GM23338 (cell line): ENCODE measurements at regions not wholly inside any gene's neighbourhood (a gene's known extent, or its start where the extent isn't known, plus 50 kb on each side); places are given as distances from the start of the nearest gene placed in this dataset.

ENCODE experiments used
- ATAC-seq: fragments of 200-7000 bp; cut with Tn5 transposase; 3 replicates; pipeline ENCODE4 v1.9.1; 2020
- DNase-seq: peaks from one replicate; pipeline ENCODE4 v3.0.0-alpha.2; 2015; ENCODE audit warnings: low spot score
- H2AFZ ChIP-seq: fragments of 200-600 bp; sonication (generic); 2 replicates; pipeline ENCODE4 v1.8.0; 2016; ENCODE audit warnings: antibody characterized with exemption, mild to moderate bottlenecking, moderate library complexity
- H3F3A ChIP-seq: fragments of 200-600 bp; sonication (generic); replicated peaks from 2 replicates; pipeline ENCODE4 v1.8.0; 2017; ENCODE audit warnings: antibody characterized with exemption, mixed run types, low read depth
- H3K27ac ChIP-seq: fragments of 200-600 bp; sonication (generic); 2 replicates; pipeline ENCODE4 v1.6.1; 2016; ENCODE audit warnings: low read depth
- H3K27me3 ChIP-seq: fragments of 200-600 bp; sonication (generic); 2 replicates; pipeline ENCODE4 v1.8.0; 2016; ENCODE audit warnings: mild to moderate bottlenecking, mixed run types, moderate library complexity; ENCODE audit not compliant: insufficient read depth
- H3K36me3 ChIP-seq: fragments of 200-600 bp; sonication (generic); 2 replicates; pipeline ENCODE4 v1.8.0; 2016; ENCODE audit warnings: mild to moderate bottlenecking; ENCODE audit not compliant: insufficient read depth
- H3K4me1 ChIP-seq: fragments of 200-600 bp; sonication (generic); 2 replicates; pipeline ENCODE4 v1.8.0; 2016; ENCODE audit warnings: mild to moderate bottlenecking, moderate library complexity; ENCODE audit not compliant: insufficient read depth
- H3K4me2 ChIP-seq: fragments of 200-600 bp; sonication (generic); 2 replicates; pipeline ENCODE4 v1.7.1; 2017; ENCODE audit warnings: mixed run types
- H3K4me3 ChIP-seq: fragments of 200-600 bp; sonication (generic); 2 replicates; pipeline ENCODE4 v1.6.1; 2016; ENCODE audit warnings: mixed run types
- H3K79me2 ChIP-seq: fragments of 200-600 bp; sonication (generic); replicated peaks from 2 replicates; pipeline ENCODE4 v1.8.0; 2017; ENCODE audit warnings: mild to moderate bottlenecking; ENCODE audit not compliant: insufficient read depth
- H3K9me2 ChIP-seq: fragments of 200-600 bp; sonication (generic); 2 replicates; pipeline ENCODE4 v1.8.0; 2017; ENCODE audit not compliant: insufficient read depth
- H4K20me1 ChIP-seq: fragments of 200-600 bp; sonication (generic); replicated peaks from 2 replicates; pipeline ENCODE4 v1.8.0; 2017; ENCODE audit warnings: mild to moderate bottlenecking; ENCODE audit not compliant: insufficient read depth
- H3K27ac Mint-ChIP-seq: 2 replicates; pipeline ENCODE4 v1.8.0; 2020; ENCODE audit warnings: inconsistent platforms, mild to moderate bottlenecking, moderate library complexity, mixed read lengths
- H3K27me3 Mint-ChIP-seq: 3 replicates; pipeline ENCODE4 v1.8.0; 2022; ENCODE audit warnings: low read depth, mild to moderate bottlenecking, moderate library complexity, mixed read lengths, inconsistent platforms; ENCODE audit not compliant: insufficient read depth, poor library complexity
- H3K36me3 Mint-ChIP-seq: 3 replicates; pipeline ENCODE4 v1.8.0; 2021; ENCODE audit warnings: low read depth, mild to moderate bottlenecking, inconsistent platforms, moderate library complexity, mixed read lengths
- H3K4me1 Mint-ChIP-seq: 3 replicates; pipeline ENCODE4 v1.8.0; 2020; ENCODE audit warnings: mild to moderate bottlenecking, inconsistent platforms, mixed read lengths
- H3K4me3 Mint-ChIP-seq: 3 replicates; pipeline ENCODE4 v1.8.0; 2021; ENCODE audit warnings: moderate library complexity, mild to moderate bottlenecking, inconsistent platforms, mixed read lengths
- H3K9me3 Mint-ChIP-seq: 3 replicates; pipeline ENCODE4 v1.8.0; 2020; ENCODE audit warnings: moderate library complexity, mild to moderate bottlenecking, inconsistent platforms, mixed read lengths
- CREB1 ChIP-seq: fragments of 250-450 bp; sonication (Bioruptor Pico); IDR thresholded peaks from 2 replicates; pipeline ENCODE4 v1.5.0; 2020; ENCODE audit warnings: low read depth, mild to moderate bottlenecking, moderate library complexity
- CTCF ChIP-seq, 2 experiments: fragments of 200-600 bp in 1 of 2; sonication (generic) in 1 of 2; conservative IDR thresholded peaks; 2 replicates each; pipeline versions ENCODE4 v1.5.1 to v1.6.1; 2016 to 2017; ENCODE audit warnings: antibody characterized with exemption in 2 of 2, low read depth in 2 of 2, mild to moderate bottlenecking in 2 of 2, moderate library complexity in 1 of 2
- EZH2 ChIP-seq: fragments of 200-600 bp; sonication (generic); IDR thresholded peaks from one replicate; pipeline ENCODE4 v1.8.0; 2017; ENCODE audit warnings: antibody characterized with exemption, mild to moderate bottlenecking, low read depth; ENCODE audit not compliant: unreplicated experiment
- EZH2phosphoT487 ChIP-seq: fragments of 200-600 bp; sonication (generic); IDR thresholded peaks from one replicate; pipeline ENCODE4 v1.8.1; 2018; ENCODE audit warnings: antibody characterized with exemption; ENCODE audit not compliant: unreplicated experiment
- JUNB ChIP-seq: IDR thresholded peaks from one replicate; pipeline ENCODE4 v1.6.1; 2016; ENCODE audit warnings: antibody characterized with exemption; ENCODE audit not compliant: unreplicated experiment
- NANOG ChIP-seq: IDR thresholded peaks from 2 replicates; pipeline ENCODE4 v1.6.1; 2016; ENCODE audit warnings: antibody characterized with exemption, borderline replicate concordance
- POLR2AphosphoS5 ChIP-seq: IDR thresholded peaks from 2 replicates; pipeline ENCODE4 v1.6.1; 2016; ENCODE audit warnings: antibody characterized with exemption, low read depth
- REST ChIP-seq: IDR thresholded peaks from one replicate; pipeline ENCODE4 v1.6.1; 2018; ENCODE audit warnings: antibody characterized with exemption; ENCODE audit not compliant: unreplicated experiment
- STAT1 ChIP-seq: IDR thresholded peaks from one replicate; pipeline ENCODE4 v1.6.1; 2016; ENCODE audit warnings: antibody characterized with exemption; ENCODE audit not compliant: unreplicated experiment
- ZNF114 ChIP-seq: fragments of 250-450 bp; sonication (Bioruptor Pico); IDR thresholded peaks from 2 replicates; pipeline ENCODE4 v1.5.0; 2020; ENCODE audit warnings: mild to moderate bottlenecking, moderate library complexity
- ZNF331 ChIP-seq: fragments of 250-450 bp; sonication (Bioruptor Pico); IDR thresholded peaks from 2 replicates; pipeline ENCODE4 v1.5.0; 2020; ENCODE audit warnings: low read depth, mild to moderate bottlenecking, moderate library complexity

- H3K79me2 ChIP-seq, result no peaks in the 10 kb centered on the region
- H3K4me1 ChIP-seq, result no peaks in the 10 kb centered on the region
- no peaks in the 10 kb centered on the region for H3K36me3 Mint-ChIP-seq
- TF ChIP-seq ZNF331 (CRISPR knock-in tag) (no peak), CTCF (conservative IDR thresholded peaks at IDR 0.05; ENCODE audit: low read depth in 2 of 2) (peak; percentile 40 to 42)
- no peak overlapping the region for H3K27ac Mint-ChIP-seq
- H3K4me3 ChIP-seq, result no peak overlapping the region
- peaks cover 5% of the 10 kb centered on the region for H3K27me3 Mint-ChIP-seq
- H3K27ac ChIP-seq, result no peak overlapping the region
- H3K27me3 ChIP-seq, result no peaks in the 10 kb centered on the region
- ATAC-seq (no peak), DNase-seq (no peak)
- H3K36me3 ChIP-seq, result no peaks in the 10 kb centered on the region
- H3K4me3 Mint-ChIP-seq, result no peak overlapping the region
- H3K9me2 ChIP-seq, result no peaks in the 10 kb centered on the region
- no peaks in the 10 kb centered on the region for H3K9me3 Mint-ChIP-seq
- no peaks in the 10 kb centered on the region for H4K20me1 ChIP-seq
- no peak overlapping the region for H3K4me2 ChIP-seq
- peaks cover 9% of the 10 kb centered on the region; the same call in 2 of the 3 replicates for H3K4me1 Mint-ChIP-seq
- H2AFZ ChIP-seq, result no peak overlapping the region
- no peaks in the 10 kb centered on the region for H3F3A ChIP-seq
These were observed 444.2 kb upstream of the NPVF start for GRCh38 chr7:25672496-25672895.

- no peak overlapping the region for H3K4me3 ChIP-seq
- DNase-seq, result no peak
- H3K27me3 Mint-ChIP-seq, result no peaks in the 10 kb centered on the region
- no peaks in the 10 kb centered on the region for H3F3A ChIP-seq
- no peak overlapping the region for H3K4me2 ChIP-seq
- no peaks in the 10 kb centered on the region for H3K4me1 ChIP-seq
- H3K79me2 ChIP-seq, result no peaks in the 10 kb centered on the region
- ATAC-seq, result no peak
- no peak overlapping the region for H3K27ac ChIP-seq
- no peaks in the 10 kb centered on the region for H3K27me3 ChIP-seq
- no peak overlapping the region for H3K27ac Mint-ChIP-seq
- no peak overlapping the region for H2AFZ ChIP-seq
- H3K4me1 Mint-ChIP-seq, result 0 out of 3 replicates have a peak, but pooled peaks cover 4% of the 10 kb centered on the region
- no peaks in the 10 kb centered on the region for H4K20me1 ChIP-seq
- H3K9me2 ChIP-seq, result peaks cover 5% of the 10 kb centered on the region; the same call in 1 of the 2 replicates
- no peaks in the 10 kb centered on the region for H3K36me3 ChIP-seq
- H3K36me3 Mint-ChIP-seq, result no peaks in the 10 kb centered on the region
- no peak overlapping the region for H3K4me3 Mint-ChIP-seq
- H3K9me3 Mint-ChIP-seq, result no peaks in the 10 kb centered on the region
- TF ChIP-seq EZH2phosphoT487 (no peak), POLR2AphosphoS5 (no peak), STAT1 (no peak), CTCF (conservative IDR thresholded peaks at IDR 0.05; ENCODE audit: low read depth in 2 of 2) (no peak), ZNF331 (CRISPR knock-in tag) (no peak), NANOG (no peak), JUNB (no peak), REST (no peak), CREB1 (CRISPR knock-in tag) (no peak), EZH2 (no peak), ZNF114 (CRISPR knock-in tag) (no peak)
These were observed 447.6 kb upstream of the NPVF start for GRCh38 chr7:25675789-25676474.
